Breast epithelium (tissue), 3 donors: ENCODE measurements at regions not wholly inside any gene's neighbourhood (a gene's known extent, or its start where the extent isn't known, plus 50 kb on each side); places are given as distances from the start of the nearest gene placed in this dataset.

ENCODE experiments used
- CTCF ChIP-seq, 3 donors: fragments of 450-650 bp; IDR thresholded peaks; one replicate each; pipeline ENCODE4 v1.5.1; 2016 to 2017; ENCODE audit warnings: antibody characterized with exemption in 3 of 3, mild to moderate bottlenecking in 3 of 3, moderate library complexity in 3 of 3
- POLR2A ChIP-seq: fragments of 450-650 bp; IDR thresholded peaks from one replicate; pipeline ENCODE4 v1.6.1; 2016; ENCODE audit warnings: antibody characterized with exemption, mild to moderate bottlenecking, moderate library complexity
- POLR2AphosphoS5 ChIP-seq, 3 donors: sonication (generic); formaldehyde crosslinking; IDR thresholded peaks; one replicate each; pipeline ENCODE4 v1.6.1; 2017; ENCODE audit warnings: antibody characterized with exemption in 3 of 3

GRCh38 chr6:23951691-23952090 lies 174.3 kb upstream of the NRSN1 start:
- TF ChIP-seq POLR2AphosphoS5 (IDR thresholded peaks at IDR 0.05): no peak
- TF ChIP-seq CTCF (IDR thresholded peaks at IDR 0.05): no peak
- no peak for TF ChIP-seq POLR2A
